Activated T-helper 2 cell treated with anti-CD3 and anti-CD28 coated beads, Interferon-gamma antibody, Interleukin-2, Interleukin-4, amounts not matched to agents 10 μg/mL and 5 μg/mL and 100 μg/mL, durations not matched to agents 14 hours and 24 hours and 36 hours (primary cell): ENCODE measurements at regions not wholly inside any gene's neighbourhood (a gene's known extent, or its start where the extent isn't known, plus 50 kb on each side); places are given as distances from the start of the nearest gene placed in this dataset.

Source experiments
- DNase-seq: peaks from one replicate; pipeline ENCODE4 v3.0.0; 2021; ENCODE audit warnings: low spot score
- H3K27ac Mint-ChIP-seq: one replicate; pipeline ENCODE4 v1.8.0; 2021; ENCODE audit warnings: mixed read lengths
- H3K27me3 Mint-ChIP-seq: one replicate; pipeline ENCODE4 v1.8.0; 2021; ENCODE audit warnings: low read depth, mixed read lengths
- H3K36me3 Mint-ChIP-seq: one replicate; pipeline ENCODE4 v1.8.0; 2021; ENCODE audit warnings: low read depth, mixed read lengths
- H3K4me1 Mint-ChIP-seq: one replicate; pipeline ENCODE4 v1.8.0; 2021; ENCODE audit warnings: low read depth, mixed read lengths
- H3K4me3 Mint-ChIP-seq: one replicate; pipeline ENCODE4 v1.8.0; 2021; ENCODE audit warnings: low read depth, mild to moderate bottlenecking, moderate library complexity, mixed read lengths
- H3K9me3 Mint-ChIP-seq: one replicate; pipeline ENCODE4 v1.8.0; 2021; ENCODE audit warnings: mixed read lengths
- intact Hi-C: fragments of 100-400 bp; cut with micrococcal nuclease; formaldehyde crosslinking; loops from one replicate; pipeline ENCODE4 v1.15.1; 2023

- Mint-ChIP-seq H3K4me3 (no peak overlapping the region), H3K27me3 (no peaks in the 10 kb centered on the region)
- intact Hi-C loops = no loop called here
Observed at GRCh38 chr6:54619102-54619501, 227.5 kb upstream of the FAM83B start.

GRCh38 chr6:54621285-54621684 lies 225.3 kb upstream of the FAM83B start:
- Mint-ChIP-seq H3K9me3 (no peaks in the 10 kb centered on the region), H3K27ac (no peak overlapping the region)

More at GRCh38 chr6:54619102-54619501, 227.5 kb upstream of the FAM83B start:
- Mint-ChIP-seq H3K27ac (no peak overlapping the region), H3K4me1 (no peaks in the 10 kb centered on the region), H3K36me3 (no peaks in the 10 kb centered on the region), H3K9me3 (peaks cover 9% of the 10 kb centered on the region)
- DNase-seq = no peak

GRCh38 chr6:54624216-54624615 lies 222.4 kb upstream of the FAM83B start:
- H3K9me3 Mint-ChIP-seq = no peaks in the 10 kb centered on the region
- no peaks in the 10 kb centered on the region for H3K27me3 Mint-ChIP-seq
- DNase-seq = no peak
- no peak overlapping the region for H3K4me3 Mint-ChIP-seq
- no peaks in the 10 kb centered on the region for H3K4me1 Mint-ChIP-seq
- H3K36me3 Mint-ChIP-seq = no peaks in the 10 kb centered on the region
- no peak overlapping the region for H3K27ac Mint-ChIP-seq
- intact Hi-C loops = no loop called here

More at GRCh38 chr6:54621285-54621684, 225.3 kb upstream of the FAM83B start:
- intact Hi-C loops = no loop called here
- no peak overlapping the region for H3K4me3 Mint-ChIP-seq
- no peak for DNase-seq
- H3K27me3 Mint-ChIP-seq = no peaks in the 10 kb centered on the region
- no peaks in the 10 kb centered on the region for H3K36me3 Mint-ChIP-seq
- H3K4me1 Mint-ChIP-seq = no peaks in the 10 kb centered on the region

- no peak overlapping the region for H3K4me3 Mint-ChIP-seq
- H3K4me1 Mint-ChIP-seq = no peaks in the 10 kb centered on the region
- no peaks in the 10 kb centered on the region for H3K36me3 Mint-ChIP-seq
- no peaks in the 10 kb centered on the region for H3K27me3 Mint-ChIP-seq
- intact Hi-C loops = no loop called here
- no peak for DNase-seq
- H3K27ac Mint-ChIP-seq = no peak overlapping the region
- no peaks in the 10 kb centered on the region for H3K9me3 Mint-ChIP-seq
Observed at GRCh38 chr6:54624779-54625178, 221.8 kb upstream of the FAM83B start.

GRCh38 chr6:54629131-54629530 lies 217.4 kb upstream of the FAM83B start:
- H3K27ac Mint-ChIP-seq = no peak overlapping the region
- no peaks in the 10 kb centered on the region for H3K4me1 Mint-ChIP-seq
- no peaks in the 10 kb centered on the region for H3K9me3 Mint-ChIP-seq

GRCh38 chr6:54632984-54633565 lies 213.5 kb upstream of the FAM83B start:
- Mint-ChIP-seq H3K9me3 (no peaks in the 10 kb centered on the region), H3K4me3 (no peak overlapping the region), H3K36me3 (no peaks in the 10 kb centered on the region), H3K27ac (no peak overlapping the region), H3K4me1 (no peaks in the 10 kb centered on the region), H3K27me3 (no peaks in the 10 kb centered on the region)
- intact Hi-C loops = no loop called here
- no peak for DNase-seq

More at GRCh38 chr6:54629131-54629530, 217.4 kb upstream of the FAM83B start:
- intact Hi-C loops = no loop called here
- Mint-ChIP-seq H3K4me3 (no peak overlapping the region), H3K36me3 (no peaks in the 10 kb centered on the region), H3K27me3 (no peaks in the 10 kb centered on the region)
- no peak for DNase-seq

GRCh38 chr6:54633601-54634000 lies 213.0 kb upstream of the FAM83B start:
- no peaks in the 10 kb centered on the region for H3K36me3 Mint-ChIP-seq
- H3K27ac Mint-ChIP-seq = no peak overlapping the region
- no peak for DNase-seq
- H3K27me3 Mint-ChIP-seq = no peaks in the 10 kb centered on the region
- H3K4me1 Mint-ChIP-seq = no peaks in the 10 kb centered on the region
- intact Hi-C loops = no loop called here
- H3K4me3 Mint-ChIP-seq = no peak overlapping the region
- no peaks in the 10 kb centered on the region for H3K9me3 Mint-ChIP-seq

GRCh38 chr6:54640911-54641310 lies 205.7 kb upstream of the FAM83B start:
- intact Hi-C loops = no loop called here
- Mint-ChIP-seq H3K4me3 (no peak overlapping the region), H3K36me3 (no peaks in the 10 kb centered on the region), H3K4me1 (no peaks in the 10 kb centered on the region), H3K27me3 (no peaks in the 10 kb centered on the region), H3K27ac (no peak overlapping the region), H3K9me3 (no peaks in the 10 kb centered on the region)
- no peak for DNase-seq

GRCh38 chr6:54646069-54646950 lies 200.3 kb upstream of the FAM83B start:
- Mint-ChIP-seq H3K27ac (no peak overlapping the region), H3K27me3 (no peaks in the 10 kb centered on the region), H3K9me3 (peaks cover 5% of the 10 kb centered on the region), H3K4me3 (no peak overlapping the region), H3K36me3 (no peaks in the 10 kb centered on the region), H3K4me1 (no peaks in the 10 kb centered on the region)
- DNase-seq = no peak
- intact Hi-C loops = no loop called here

- intact Hi-C loops = no loop called here
- H3K27ac Mint-ChIP-seq = no peak overlapping the region
- DNase-seq = no peak
- no peaks in the 10 kb centered on the region for H3K36me3 Mint-ChIP-seq
- H3K27me3 Mint-ChIP-seq = no peaks in the 10 kb centered on the region
- H3K4me3 Mint-ChIP-seq = no peak overlapping the region
- H3K9me3 Mint-ChIP-seq = peaks cover 8% of the 10 kb centered on the region
- no peaks in the 10 kb centered on the region for H3K4me1 Mint-ChIP-seq
Observed at GRCh38 chr6:54646951-54647664, 199.5 kb upstream of the FAM83B start.

GRCh38 chr6:54654381-54654780 lies 192.2 kb upstream of the FAM83B start:
- intact Hi-C loops = no loop called here
- Mint-ChIP-seq H3K27me3 (no peaks in the 10 kb centered on the region), H3K27ac (no peak overlapping the region), H3K4me3 (no peak overlapping the region), H3K9me3 (peaks cover 13% of the 10 kb centered on the region), H3K36me3 (no peaks in the 10 kb centered on the region), H3K4me1 (no peaks in the 10 kb centered on the region)
- DNase-seq = no peak

- Mint-ChIP-seq H3K27ac (no peak overlapping the region), H3K36me3 (no peaks in the 10 kb centered on the region), H3K4me3 (no peak overlapping the region), H3K27me3 (no peaks in the 10 kb centered on the region), H3K9me3 (peaks cover 13% of the 10 kb centered on the region), H3K4me1 (no peaks in the 10 kb centered on the region)
- no peak for DNase-seq
- intact Hi-C loops = no loop called here
Observed at GRCh38 chr6:54655162-54655561, 191.4 kb upstream of the FAM83B start.

- Mint-ChIP-seq H3K9me3 (peaks cover 22% of the 10 kb centered on the region), H3K36me3 (no peaks in the 10 kb centered on the region), H3K27me3 (no peaks in the 10 kb centered on the region), H3K4me3 (no peak overlapping the region), H3K27ac (no peak overlapping the region), H3K4me1 (no peaks in the 10 kb centered on the region)
- intact Hi-C loops = no loop called here
- DNase-seq = no peak
Observed at GRCh38 chr6:54665278-54665677, 181.3 kb upstream of the FAM83B start.
